ENCODE measurements at regions not wholly inside any gene's neighbourhood (a gene's known extent, or its start where the extent isn't known, plus 50 kb on each side); places are given as distances from the start of the nearest gene placed in this dataset.

- intact Hi-C loops (cut with DNase I): no loop called here
Observed at GRCh38 chr4:161148051-161148450, 1015.7 kb downstream of the FSTL5 start.

GRCh38 chr4:161143375-161143774 is 1020.4 kb downstream of the FSTL5 start:
- intact Hi-C loops (cut with DNase I): no loop called here
- DNase-seq: no peak

More at GRCh38 chr4:161148051-161148450, 1015.7 kb downstream of the FSTL5 start:
- DNase-seq: no peak

- DNase-seq: no peak
- intact Hi-C loops (cut with DNase I): no loop called here
Observed at GRCh38 chr4:161134795-161135194, 1029.0 kb downstream of the FSTL5 start.

GRCh38 chr4:161133586-161134276 is 1030.1 kb downstream of the FSTL5 start:
- intact Hi-C loops (cut with DNase I): no loop called here
- DNase-seq: no peak

- DNase-seq: no peak
- intact Hi-C loops (cut with DNase I): no loop called here
Observed at GRCh38 chr4:161132715-161133425, 1030.9 kb downstream of the FSTL5 start.

- intact Hi-C loops (cut with DNase I): no loop called here
- DNase-seq: no peak
Observed at GRCh38 chr4:161121451-161121850, 1042.3 kb downstream of the FSTL5 start.

GRCh38 chr4:161101881-161102280 is 1061.9 kb downstream of the FSTL5 start:
- intact Hi-C loops (cut with DNase I): no loop called here
- no peak for DNase-seq

- no peak for DNase-seq
- intact Hi-C loops (cut with DNase I): no loop called here
Observed at GRCh38 chr4:161097821-161098220, 1066.0 kb downstream of the FSTL5 start.

GRCh38 chr4:161061046-161061445 is 1102.8 kb downstream of the FSTL5 start:
- intact Hi-C loops (cut with DNase I): no loop called here
- DNase-seq: no peak
